Left forelimb (tissue), 1 donor: ENCODE measurements at regions not wholly inside any gene's neighbourhood (a gene's known extent, or its start where the extent isn't known, plus 50 kb on each side); places are given as distances from the start of the nearest gene placed in this dataset.
"Not testable (repeated sequence)": the region's sequence is repeated elsewhere in the genome, so short reads cannot be mapped to it uniquely, and the experiment has no call there.

Source experiments
- DNase-seq: peaks from one replicate; pipeline ENCODE4 v3.0.0-alpha.2; 2018; ENCODE audit warnings: low spot score

DNA sequence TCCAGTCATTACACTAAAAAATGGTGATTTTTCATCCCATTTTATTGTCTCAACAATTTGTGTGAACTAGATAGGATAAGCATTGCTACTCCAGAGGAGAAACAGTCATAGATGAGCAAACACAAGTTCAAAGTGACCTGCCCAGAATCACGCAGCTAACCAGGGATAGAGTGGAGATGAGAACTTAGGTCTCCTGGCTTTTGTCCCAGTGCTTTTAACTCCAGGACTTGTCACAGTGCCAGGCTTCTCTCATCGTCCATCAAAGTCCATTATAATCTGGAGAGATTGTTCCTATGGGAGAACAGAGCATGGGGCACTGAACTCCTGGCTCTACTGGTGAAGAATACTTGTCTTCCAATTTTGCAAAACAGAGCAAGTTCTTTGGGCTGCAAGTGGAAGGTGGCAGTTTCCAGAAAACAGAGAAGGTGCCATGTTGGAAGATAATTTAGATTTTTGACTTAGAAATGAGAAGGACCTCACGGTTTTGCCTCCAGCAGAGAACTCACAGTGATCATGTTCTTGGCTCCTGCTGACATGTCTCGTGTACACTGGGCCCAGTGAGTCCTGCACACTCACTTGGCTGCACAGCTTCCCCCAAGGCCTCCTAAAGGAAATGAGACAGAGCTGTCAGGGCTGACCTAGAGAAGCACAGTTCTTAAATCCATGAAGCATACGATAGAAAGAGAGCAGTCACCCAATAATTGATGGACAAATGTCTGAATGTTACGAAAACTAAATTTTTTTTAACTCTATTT lies 322.9 kb upstream of the NRP1 start:
- DNase-seq = no peak

DNA sequence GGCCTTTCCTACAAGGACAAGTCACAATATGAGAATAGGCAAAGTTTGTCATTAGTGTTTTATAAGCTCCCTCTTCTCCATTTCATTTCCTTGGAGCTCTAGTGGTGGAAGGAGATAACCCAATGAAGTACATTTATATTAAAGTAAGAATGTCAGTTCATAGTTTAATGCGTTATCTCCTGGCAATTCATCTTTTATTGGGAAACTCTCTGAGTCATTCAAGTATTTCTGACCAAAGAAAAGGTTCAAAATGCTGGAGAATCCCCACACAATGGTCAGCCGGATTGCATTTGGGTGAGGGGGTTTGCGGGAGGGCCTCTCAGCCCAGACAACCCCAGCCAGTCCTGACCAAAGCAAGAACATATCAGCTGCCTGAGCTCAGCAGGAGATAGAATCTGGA lies 321.5 kb upstream of the NRP1 start:
- no peak for DNase-seq

GRCh38 chr10:33655165-33655815 lies 320.8 kb upstream of the NRP1 start:
- DNase-seq = no peak

- no peak for DNase-seq
Measured at GRCh38 chr10:33653584-33654367, 319.3 kb upstream of the NRP1 start.

- no peak for DNase-seq
Measured at GRCh38 chr10:33652870-33653269, 318.4 kb upstream of the NRP1 start.

DNA sequence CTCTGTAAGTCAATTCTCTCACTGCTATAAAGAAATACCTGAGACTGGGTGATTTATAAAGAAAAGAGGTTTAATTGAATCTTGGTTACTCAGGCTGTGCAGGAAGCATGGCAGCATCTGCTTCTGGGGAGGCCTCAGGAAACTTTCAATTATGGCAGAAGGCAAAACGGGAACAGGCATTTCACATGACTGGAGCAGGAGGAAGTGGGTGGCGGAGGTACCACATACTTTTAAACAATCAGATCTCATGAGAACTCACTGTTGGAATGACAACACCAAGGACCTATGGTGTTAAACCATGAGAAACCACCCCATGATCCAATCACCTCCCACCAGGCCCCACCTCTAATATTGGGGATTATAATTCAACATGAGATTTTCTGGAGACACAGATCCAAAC lies 315.7 kb upstream of the NRP1 start:
- not testable (repeated sequence) for DNase-seq

DNA sequence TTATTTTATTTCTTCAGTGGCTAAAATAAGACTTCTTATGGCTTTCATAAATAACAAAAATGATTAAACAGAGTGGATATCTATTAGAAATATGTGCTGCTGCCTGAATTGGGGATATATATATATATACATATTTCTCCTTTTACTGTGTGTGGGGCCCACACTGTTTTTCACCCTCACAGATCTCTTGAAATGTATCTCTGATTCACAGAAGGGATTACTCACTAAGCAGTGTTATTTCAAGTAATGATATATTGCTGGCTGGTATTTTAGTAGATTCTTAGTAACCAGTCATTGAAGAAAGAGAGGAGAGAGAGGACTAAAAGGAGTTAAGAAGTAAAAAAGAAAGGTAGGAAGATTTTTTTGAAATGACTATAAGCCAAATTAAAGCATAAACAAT lies 308.6 kb upstream of the NRP1 start:
- DNase-seq = no peak

DNA sequence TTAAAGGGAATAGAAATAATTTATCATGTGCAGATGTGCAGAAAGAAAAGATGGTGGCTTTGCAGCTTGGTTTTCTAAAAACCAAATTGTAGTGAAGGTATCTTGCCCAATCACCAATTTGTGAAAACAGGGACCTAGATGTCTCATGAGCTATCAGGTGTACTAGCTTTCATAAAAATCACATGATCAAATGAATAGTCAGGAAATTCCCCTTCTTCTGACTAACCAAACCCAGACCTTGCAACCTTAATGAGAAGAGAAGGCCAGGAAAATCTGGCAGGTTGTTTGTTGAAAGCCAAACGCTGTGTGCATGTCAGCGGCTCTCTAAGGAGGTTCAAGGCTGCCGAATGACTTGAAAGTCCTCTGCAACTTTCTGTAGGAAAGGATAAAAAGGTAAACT lies 304.4 kb upstream of the NRP1 start:
- no peak for DNase-seq

DNA sequence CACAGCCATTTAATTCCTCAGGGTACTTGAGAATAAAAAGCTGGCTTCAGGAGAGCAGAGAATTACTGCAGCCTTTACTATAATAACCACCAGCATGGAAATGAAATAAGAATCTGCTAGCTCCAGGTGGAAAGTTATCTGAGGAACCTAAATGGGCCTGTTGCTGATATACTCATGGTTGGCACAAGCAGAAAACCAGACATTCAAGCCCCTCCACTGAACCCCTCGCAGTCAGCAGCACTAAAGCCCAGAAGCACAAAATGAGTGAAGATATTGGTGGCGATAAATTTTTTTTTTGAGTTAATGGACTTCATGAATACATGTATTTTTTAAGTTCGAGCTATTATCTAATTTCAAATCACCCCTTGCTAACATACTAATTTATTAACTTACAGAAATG lies 303.9 kb upstream of the NRP1 start:
- DNase-seq = no peak

DNA sequence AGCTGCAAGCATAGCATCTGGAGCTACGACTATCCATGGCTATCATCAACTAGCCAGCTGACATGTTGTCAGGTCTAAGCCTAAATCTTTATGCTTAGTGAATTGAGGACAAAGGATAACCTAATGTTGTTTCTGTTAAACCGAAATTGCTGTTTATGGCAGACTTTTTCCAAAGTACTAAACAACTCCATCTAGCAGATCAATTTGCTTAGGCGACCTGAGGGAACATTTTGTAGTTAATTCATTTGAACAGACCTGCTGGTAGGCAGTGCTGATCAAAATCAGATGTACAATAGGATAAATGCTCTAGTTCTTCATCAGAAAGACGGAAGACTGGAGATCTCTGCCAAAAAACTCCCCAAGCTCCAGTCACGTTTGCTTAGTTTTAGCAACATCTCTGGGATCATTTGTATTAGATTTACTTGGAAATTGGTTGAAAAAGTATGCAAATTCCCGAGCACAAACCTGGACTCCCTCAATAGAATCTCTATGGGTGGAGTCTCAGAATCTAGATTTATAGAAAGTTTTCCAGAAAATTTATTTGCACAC lies 301.6 kb upstream of the NRP1 start:
- DNase-seq = no peak

- no peak for DNase-seq
Measured at GRCh38 chr10:33632432-33632831, 298.0 kb upstream of the NRP1 start.

- DNase-seq = no peak
Measured at GRCh38 chr10:33631991-33632390, 297.5 kb upstream of the NRP1 start.

DNA sequence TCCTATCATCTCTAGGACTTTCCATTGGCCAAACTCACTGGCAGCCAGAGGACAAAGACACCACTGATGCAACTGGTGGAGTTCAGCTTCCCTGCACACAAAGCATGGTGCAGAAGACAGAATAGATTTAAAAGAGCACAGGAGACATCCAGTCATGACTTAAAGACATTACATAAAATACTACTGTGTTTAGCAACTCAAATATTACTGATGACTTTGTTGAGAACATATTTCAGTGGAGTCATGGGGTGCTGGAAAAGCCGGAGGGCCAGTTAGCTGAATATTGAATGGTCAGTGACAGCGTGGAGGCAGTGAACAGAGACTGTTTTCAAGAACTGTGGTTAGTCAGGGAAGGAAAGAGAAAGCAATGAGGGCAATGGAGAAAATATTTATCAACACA lies 296.3 kb upstream of the NRP1 start:
- no peak for DNase-seq

- no peak for DNase-seq
Measured at GRCh38 chr10:33627611-33628010, 293.1 kb upstream of the NRP1 start.

GRCh38 chr10:33626798-33627466 lies 292.5 kb upstream of the NRP1 start:
- DNase-seq = no peak

- no peak for DNase-seq
Measured at GRCh38 chr10:33623669-33624068, 289.2 kb upstream of the NRP1 start.

GRCh38 chr10:33621101-33621500 lies 286.6 kb upstream of the NRP1 start:
- DNase-seq = no peak

DNA sequence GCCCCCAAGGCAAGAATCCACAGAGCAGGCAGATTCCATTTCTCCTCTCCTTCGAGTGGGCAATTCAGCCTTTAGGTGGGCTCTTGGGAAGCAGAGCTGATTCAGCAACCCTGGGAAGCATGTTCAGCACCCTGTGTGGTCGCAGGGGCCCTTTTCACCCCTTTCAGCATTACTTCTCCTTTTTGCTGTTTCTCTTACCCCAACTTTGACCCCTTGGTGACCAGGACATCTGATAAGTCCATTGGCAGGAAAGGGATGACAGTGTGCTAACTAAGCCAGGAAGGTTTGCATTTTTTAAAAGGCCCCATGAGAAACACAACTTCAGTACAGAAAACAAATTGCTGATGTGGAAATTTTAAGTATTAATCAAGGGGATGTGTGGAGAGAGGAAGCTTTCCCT lies 283.7 kb upstream of the NRP1 start:
- DNase-seq = no peak

DNA sequence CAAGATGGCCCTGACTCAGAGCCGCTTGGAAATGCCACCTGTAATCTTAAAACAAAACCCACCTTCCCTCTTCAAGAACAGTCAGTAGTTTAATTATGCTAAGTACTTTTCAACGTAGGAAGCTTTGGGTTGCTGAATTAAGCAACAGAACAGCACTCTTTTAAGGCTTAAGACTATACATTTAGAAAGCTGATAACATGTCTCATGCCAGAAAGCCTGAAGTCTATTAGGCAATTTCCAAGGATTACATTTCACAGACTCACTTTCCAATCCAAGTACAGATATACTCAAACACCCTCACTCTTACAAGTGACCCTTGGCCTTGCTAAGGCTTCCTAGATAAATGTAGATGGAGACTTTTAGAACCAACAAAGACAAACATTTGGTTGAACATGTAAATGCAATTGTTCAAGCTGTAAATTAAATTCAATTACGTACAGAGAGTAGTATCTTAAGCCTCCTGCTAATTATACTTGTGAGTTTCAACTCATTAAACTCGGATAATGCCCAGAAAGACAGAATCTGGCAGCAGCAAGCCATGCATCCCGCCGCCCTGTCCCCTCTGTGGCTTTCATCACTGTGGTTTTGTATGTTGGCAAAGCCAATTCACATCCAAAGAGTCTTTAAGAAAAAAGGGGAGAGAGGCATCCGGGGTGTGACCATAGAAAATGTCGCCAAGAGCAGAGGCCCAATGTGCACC lies 283.1 kb upstream of the NRP1 start:
- no peak for DNase-seq

DNA sequence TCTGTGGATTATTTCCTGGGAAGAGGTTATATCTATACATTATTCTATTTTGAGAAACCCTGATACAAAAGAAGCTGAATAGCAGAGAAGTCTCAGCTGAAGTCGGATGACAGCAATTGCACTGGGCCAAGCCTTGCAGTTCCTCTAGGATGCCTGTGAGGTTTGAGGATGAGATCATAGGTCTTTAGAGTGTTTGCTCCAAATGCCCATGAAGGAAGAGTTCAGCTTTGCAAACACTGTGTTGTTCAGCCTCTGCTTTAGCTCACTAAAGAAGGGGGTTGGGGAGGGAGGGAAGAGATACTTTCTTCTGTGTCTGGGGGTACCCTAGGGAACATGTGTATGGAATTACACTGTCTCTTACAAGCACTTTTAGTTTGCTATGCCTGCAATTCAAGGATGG lies 282.5 kb upstream of the NRP1 start:
- no peak for DNase-seq

- DNase-seq = no peak
Measured at GRCh38 chr10:33612551-33612950, 278.1 kb upstream of the NRP1 start.

DNA sequence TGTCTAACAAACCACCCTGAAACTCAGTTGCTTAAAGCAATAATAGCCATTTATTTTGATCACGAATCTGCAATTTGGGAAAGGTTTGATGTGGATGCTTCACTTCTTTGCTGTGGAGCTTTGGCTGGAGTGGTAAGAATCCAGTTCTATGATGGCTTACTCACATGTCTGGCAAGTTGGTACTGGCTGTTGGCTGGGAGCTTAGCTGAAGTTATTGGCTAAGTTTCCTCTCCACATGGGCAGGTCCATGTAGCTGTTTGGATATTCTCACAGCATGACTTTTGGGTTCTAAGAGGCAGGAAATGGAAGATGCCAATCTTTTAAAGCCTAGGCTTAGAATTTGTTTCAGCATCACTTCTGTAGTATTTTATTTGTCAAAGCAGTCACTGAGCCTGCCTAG lies 277.6 kb upstream of the NRP1 start:
- DNase-seq = no peak
